OCI-M2 (cell line): ENCODE measurements at regions not wholly inside any gene's neighbourhood (a gene's known extent, or its start where the extent isn't known, plus 50 kb on each side); places are given as distances from the start of the nearest gene placed in this dataset.
"Not testable (repeated sequence)": the region's sequence is repeated elsewhere in the genome, so short reads cannot be mapped to it uniquely, and the experiment has no call there.

Experiments used
- DNase-seq: peaks from one replicate; lab custom pipeline; 2025; ENCODE audit not compliant: unreplicated experiment; lab: John Stamatoyannopoulos, UW

DNA sequence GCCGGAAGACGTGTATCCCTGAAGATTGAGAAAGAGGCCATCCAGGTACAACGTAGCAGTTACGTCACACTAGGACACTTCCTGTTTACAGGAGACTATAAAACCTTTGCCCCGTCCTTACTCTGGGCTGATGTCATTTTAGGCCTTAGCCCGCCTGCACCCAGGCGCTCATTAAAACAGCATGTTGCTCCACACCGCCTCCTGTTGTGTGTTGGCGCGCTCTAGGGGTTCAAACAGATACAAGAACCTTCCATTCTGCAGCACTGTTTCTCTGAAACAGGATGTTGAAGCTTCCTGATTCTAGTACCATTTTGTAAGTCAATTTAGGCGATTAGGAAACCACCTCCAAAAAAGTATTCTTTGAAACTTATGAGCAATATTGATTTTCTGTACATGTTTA lies 722.1 kb downstream of the PCDH7 start:
- no peak for DNase-seq

DNA sequence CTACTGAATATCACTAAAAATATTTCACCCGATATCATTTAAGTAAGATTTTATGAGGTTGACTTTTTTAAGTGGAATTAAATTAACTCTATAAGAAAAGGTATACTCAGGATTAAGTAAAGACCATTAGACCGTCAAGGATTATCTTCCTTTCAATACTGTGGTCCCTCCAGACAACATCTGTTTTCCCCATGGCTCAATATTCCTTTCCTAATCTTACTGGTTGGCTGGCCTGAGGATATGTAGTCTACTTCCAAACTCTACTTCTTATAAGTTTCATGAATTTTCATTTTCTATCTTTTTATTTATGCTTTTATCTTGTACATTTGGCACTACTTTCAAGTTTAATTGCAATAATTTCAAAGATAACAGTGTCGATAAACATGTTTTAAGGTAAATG lies 725.4 kb downstream of the PCDH7 start:
- no peak for DNase-seq

DNA sequence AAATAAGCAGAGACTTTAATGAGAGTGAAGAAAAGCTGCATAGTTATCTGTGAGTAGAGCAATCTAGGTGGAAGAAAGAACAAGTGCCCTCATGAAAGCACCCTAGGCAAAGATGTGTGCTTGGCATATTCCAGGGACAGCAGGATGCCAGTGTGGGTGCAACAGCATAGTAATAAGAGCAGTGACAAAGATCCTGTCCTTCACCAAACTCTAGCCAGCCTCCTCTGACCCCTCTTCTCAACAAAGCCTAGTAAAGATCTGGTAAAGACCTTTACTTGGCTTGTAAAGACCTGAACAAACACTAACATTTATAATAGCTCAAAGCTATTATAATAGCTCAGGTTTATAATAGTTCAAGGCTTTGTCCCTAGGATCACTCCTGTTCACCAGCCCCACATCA lies 735.4 kb downstream of the PCDH7 start:
- no peak for DNase-seq

DNA sequence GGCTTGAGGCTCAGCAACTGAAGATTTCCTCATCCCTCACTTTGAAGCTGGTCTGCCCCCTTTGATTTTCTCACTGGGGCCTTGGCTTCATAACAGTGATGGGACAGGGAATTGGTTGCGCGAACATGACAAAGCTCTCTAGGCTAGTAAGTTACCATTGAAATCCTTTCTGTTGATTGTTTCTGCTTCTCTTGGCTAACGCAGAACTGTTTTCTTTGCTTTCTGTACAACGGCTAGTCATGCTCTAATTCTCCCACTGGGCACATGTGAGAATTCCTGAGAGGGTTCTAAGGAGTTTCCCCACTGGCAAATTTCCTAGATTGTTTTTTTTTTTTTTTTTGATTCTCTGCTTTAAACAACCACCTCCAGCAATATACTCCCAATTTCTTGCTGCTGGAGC lies 738.6 kb downstream of the PCDH7 start:
- DNase-seq = no peak

DNA sequence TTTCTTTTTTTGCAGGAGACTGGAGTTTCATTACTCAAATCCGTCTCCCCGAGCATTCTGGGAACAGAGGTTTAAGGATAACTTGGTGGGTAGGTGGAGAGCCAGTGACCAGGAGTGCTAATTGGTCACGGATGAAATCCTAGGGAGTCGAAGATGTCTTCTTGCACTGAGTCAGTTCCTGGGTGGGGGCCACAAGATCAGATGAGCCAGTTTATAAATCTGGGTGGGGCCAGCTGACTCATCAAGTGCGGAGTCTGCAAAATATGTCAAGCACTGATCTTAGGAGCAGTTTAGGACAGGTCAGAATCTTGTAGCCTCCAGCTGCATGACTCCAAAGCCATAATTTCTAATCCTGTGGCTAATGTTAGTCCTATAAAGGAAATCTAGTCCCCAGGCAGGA lies 741.3 kb downstream of the PCDH7 start:
- DNase-seq = no peak

DNA sequence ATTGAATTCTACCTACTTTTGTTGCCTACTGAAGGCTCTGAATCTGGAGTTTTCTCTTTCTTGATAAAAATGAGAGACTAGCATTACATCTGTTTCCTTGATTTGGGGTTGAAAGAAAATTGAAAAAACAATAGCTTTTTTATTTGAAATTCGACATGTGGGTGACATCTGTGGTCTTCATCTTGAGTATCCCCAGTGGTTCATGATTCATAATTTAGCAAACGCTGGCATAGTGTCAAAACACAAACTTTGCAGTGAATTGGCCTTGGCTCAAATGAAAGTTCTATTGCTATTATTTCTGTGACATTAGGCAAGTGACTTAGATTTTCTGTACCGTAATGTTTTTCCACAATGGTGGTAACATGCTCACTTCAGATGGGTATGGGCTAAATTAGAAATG lies 747.6 kb downstream of the PCDH7 start:
- no peak for DNase-seq

DNA sequence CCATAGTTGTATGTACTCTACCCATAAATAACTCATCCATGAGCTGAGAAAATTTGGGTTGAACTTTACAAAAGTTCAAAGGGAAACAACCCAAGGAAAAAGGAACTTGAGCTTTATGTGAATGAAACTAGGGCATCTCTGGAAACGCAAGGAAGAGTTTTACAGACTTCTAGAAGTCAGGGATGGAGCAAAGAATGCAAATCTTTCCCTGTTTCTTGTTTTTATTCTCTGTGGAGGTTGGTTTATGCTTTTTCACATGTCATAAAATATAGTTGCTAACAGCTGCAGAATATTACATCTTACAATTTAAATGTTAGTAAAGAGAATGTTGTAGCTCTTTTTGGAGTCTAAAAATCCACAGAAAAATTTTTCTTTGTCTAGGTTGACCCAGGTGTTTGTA lies 754.1 kb downstream of the PCDH7 start:
- no peak for DNase-seq

DNA sequence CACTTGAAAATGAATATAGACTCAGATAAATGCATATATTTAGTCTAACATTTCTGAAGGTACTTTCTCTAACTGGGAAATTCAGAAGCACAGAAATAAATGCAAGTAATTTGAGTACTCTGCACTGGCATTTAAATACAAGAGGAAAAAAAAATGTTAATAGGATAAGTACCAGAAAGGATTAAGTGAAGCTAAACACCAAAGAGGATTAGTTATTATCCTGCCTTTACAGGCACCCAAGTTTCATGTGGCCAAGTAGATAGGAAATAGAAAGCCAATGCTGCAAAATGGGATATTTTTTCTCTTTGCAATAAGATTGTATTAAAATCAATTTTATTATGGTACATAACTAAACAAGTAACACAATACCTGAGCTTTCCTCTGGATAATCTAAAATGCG lies 762.5 kb downstream of the PCDH7 start:
- no peak for DNase-seq

DNA sequence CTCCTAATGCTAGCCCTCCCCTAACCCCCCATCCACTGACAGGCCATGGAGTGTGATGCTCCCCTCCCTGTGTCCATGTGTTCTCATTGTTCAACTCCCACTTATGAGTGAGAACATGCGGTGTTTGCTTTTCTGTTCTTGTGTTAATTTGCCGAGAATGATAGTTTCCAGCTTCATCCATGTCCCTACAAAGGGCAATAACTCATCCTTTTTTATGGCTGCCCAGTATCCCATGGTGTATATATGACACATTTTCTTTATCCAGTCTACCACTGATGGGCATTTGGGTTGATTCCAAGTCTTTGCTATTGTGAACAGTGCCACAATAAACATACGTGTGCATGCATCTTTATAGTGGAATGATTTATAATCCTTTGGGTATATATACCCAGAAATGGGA lies 779.0 kb downstream of the PCDH7 start:
- DNase-seq = not testable (repeated sequence)

DNA sequence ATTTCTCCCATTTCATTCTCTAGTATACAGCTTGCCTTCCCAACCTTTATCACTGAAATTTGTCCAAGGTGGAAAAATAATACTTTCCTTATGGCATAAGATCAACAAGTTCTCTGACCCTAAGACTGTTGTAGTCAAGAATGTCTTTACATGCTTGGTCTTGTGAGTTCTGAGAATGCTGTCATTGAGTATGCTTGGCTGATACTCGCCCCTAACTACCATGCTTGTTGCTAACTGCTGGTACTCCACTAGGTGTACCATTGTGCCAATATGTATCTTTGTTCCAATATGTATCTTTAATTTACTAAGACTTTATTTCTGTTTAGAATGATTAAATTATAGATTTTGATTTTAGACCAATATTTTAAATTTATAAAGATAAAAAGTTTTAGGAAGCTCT lies 796.4 kb downstream of the PCDH7 start:
- no peak for DNase-seq

DNA sequence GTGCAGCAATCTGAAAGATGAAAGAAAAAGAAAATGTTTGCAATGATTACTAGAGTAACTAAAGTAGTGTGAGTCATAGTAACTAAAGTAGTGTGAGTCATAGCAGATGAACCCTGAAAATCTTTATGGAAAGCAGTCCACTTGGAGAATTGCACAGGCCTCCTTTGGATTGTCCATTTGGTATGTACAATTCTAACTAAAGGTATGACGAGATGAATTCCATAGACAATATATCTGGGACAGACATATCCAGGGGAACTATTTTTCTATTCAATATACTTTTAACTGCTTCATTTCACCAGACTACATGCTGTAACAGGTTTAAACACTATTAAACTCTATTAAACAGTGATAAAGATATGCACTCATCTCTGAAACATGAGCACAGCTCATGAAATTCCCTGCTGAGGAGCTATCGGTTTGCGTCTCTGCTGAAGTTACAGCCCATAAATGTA lies 798.7 kb downstream of the PCDH7 start:
- DNase-seq = no peak

DNA sequence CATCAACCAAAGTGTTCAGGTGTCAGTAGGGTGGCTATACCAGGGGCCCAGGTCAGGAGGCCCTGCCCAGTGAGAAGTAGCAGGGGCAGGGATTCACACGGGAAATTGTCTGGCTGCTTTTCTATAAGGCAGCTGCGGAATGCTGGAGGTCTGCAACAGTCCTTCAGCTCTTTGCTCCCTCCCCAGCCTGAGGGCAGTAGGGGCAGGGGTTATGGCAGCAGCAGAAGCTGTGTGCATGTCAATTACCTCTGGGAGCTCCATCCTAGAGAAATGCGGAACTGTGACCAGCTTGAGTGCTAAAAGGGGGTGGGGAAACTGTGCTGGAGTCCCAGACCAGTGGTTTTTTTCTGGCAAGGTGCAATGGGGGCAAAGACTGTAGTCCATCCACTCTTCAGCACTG lies 810.4 kb downstream of the PCDH7 start:
- DNase-seq = no peak

DNA sequence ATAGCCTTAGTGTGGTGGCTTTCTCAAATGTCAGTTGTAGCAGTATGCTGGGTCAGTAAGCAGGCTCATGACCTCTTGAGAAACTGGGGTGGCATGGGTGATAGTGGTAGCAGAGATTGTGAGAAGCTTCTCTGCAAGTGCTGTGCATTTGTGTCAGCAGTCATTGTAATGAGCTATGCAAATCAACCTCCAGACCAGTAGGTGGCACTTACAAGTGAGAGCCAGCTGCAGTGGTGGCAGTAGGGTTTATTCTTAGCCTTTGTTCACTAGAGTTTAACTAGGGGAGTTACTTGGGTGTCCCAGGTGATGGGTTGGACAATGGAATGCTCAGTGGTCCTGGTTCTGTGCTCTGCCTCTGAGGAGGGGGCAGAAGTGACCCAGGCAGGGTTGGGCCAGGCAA lies 818.7 kb downstream of the PCDH7 start:
- DNase-seq = no peak

DNA sequence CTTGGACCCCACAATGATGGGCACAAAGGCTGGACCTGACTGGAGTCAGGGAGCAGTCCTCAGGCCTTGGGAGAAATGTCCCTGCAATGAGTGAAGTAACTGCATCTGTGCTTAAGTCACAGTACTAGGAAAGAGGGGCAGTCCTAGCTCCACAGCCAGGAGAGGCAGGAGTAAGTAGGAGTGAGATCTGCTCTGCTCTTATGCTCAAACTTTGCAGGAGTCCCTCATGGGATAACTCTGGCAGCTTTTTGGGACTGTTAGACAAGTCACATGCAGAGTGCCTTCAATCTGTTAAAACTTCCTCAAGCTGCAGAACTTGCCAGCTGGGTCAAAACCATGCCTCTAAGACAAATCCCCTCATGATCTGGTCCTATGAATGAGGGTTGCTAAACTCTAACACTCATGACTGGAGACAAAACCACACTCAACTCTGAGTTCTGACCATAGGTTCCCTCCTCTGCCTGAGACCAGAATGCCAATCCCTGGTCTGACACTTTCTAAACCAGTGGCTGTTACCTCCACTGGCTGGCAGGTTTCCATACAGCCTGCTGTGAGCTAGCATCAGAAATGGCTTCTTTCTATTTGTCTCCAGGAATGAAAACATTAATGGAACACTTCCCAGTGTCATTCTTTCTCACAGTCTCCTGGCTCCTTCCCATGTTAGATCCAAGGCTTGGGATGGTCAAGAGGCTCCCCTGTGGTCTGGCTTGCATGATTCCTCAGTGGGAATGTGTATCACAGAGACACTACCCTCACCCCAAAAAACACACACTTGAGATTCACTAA lies 819.3 kb downstream of the PCDH7 start:
- no peak for DNase-seq

DNA sequence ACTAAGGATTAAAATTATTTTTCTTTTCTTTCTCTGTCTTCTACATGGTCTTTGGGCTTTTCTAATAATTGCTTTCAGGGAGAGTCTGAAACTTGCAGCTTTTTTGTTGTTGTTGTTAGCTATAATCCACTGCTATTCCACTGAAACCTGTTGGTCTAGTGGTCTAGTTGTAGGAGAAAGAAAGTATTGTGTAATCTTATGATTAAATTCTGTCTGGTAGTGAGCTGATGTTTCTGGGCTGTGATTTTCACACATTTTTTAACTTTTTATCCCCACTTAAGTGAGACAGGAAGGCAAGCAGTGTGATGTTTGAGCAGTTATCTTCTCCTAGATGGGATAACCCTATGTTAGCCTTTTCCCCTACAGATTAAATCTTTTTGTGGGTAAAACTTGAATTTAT lies 825.2 kb downstream of the PCDH7 start:
- DNase-seq = no peak

DNA sequence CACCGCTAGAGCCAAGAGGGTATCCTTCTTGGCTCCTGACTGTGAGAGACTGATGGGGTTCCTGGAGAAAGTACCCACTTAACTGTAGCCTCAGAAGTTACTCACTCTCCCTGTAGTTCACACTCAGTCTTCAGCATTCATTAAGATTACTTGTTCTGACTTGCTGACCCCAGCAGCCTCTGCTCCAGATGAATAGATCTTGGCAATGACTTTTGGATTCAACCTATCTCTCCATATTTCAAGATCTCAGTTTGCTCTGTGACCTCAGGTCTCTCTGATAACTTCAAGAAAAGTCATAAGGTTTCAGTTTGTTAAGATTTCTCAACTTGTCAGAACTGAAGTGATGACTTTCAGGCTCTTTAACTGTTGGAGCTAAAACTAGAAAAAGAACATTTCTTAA lies 825.6 kb downstream of the PCDH7 start:
- no peak for DNase-seq

DNA sequence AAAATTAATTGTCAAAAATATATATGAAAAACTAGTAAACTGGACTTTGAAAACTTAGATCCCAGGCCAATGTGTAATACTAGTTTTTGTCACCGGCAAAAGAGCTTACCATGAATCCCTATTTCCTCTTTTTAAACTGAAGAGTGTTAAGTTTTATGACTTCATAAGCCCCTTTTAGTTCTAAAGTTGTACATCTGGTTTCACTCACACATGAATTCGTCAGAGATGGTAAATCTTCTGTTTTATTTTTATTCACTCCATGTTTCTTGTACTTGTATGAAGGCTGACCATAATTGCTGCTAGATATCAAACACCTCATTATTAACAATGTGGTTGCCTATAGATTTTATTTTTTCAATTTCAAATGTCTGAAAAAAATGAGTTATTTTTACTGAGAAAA lies 827.9 kb downstream of the PCDH7 start:
- no peak for DNase-seq

DNA sequence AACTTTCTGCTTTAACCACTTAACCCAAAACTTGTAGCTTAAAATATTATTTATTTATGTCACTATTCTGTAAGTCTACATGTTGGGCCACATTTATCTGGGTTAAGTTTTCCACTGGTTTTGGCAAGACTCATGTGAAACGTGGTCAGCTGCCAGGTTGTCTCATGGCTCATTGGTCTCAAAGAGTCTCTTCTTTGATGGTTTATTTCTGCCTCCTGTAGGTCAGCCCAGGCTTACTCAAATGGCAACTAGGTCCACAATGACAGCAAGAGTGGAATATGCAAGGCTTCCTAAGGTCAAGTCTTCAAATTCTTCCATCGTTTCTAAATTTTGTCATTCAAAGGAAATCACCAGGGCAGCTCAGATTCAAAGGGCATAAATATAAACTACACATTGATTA lies 828.7 kb downstream of the PCDH7 start:
- DNase-seq = no peak

DNA sequence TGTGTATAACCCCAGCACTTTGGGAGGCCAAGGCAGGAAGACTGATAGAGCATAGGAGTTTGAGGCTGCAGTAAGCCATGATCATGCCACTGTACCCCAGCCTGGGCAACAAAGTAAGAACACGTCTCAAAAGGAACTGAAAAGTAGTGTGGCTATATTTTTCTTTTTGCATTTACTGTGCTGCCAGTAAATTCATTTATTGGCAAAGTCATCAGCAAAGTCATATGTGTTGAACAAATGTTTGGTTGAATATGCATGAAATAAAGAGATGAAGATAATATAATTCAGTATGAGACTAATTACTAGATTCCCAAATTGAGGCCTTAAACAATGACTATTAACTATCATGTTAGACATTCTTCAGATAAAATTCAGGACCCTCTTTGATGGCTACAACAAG lies 829.1 kb downstream of the PCDH7 start:
- DNase-seq = no peak

DNA sequence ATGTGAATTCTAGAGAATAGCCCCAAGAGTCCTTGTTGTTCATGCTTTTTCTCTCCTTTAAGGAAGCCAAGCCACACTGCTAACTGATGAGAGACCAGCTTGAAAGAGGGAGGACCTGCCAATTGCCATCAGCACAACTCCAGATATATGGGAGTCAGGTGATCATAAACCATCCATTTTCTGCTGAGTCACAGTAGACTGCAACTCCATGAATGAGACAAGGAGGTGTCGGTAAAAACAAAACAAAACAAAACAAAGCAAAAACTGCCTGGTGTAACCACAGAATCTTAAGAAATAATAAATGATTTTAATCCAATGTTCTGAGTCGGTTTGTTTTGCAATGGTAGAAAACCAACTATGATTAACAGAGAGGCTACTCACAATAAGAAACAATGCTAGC lies 837.3 kb downstream of the PCDH7 start:
- no peak for DNase-seq

DNA sequence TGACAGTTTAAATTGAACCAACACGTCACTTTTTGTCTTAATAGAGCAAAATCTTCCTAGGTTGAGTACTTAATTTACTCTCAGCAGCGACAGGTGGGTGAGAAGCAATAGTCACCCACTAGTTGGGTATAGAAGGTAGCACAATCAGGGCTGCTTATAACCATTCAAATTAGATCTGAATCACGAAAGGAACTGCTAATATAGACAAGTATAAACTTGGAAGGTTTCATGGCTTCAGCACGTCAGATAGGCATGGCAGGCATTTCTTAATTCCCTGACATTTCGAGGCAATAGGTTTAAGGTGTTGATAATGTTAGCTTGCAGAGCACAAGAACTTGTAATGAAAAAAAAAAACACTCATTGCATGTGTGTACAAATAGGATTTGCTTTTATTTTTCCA lies 853.4 kb downstream of the PCDH7 start:
- no peak for DNase-seq

DNA sequence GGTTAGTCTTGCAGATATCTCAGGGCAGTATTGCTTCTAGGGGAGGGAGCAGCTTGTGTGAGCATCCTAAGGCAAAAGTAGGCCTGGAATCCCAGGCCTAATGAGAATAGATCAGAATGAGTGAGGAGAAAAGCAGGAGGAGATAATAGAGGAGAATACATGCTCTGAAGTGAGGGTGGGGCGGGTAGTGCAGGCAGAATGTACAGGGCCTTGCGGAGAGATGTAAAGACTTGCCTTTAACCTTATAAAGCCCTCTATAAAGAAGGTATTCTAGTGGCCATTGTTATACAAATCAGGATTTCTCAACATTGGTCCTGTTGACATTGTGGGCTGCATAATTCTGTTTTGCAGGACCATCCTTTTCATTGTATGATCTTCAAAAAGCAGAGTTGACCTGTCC lies 855.3 kb downstream of the PCDH7 start:
- DNase-seq = no peak

DNA sequence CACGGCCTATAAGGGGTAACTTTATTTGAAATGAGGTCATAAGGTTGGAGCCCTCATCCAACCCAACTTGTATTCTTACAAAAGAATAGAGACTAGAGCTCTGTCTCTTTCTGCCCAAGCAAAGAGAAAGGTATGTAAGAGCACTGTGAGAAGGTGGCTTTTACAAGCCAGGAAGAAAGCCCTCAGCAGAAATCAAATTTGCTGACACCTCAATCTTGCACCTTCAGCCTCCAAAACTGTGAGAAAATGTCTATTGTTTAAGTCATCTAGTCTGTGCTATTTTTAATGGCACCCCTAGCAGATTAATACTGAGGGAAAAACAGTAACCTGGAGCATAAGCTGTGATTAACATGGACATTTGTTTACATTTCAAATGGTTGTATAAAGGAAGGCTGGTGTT lies 860.7 kb downstream of the PCDH7 start:
- no peak for DNase-seq
